Natural killer cell (primary cell): ENCODE measurements at regions not wholly inside any gene's neighbourhood (a gene's known extent, or its start where the extent isn't known, plus 50 kb on each side); places are given as distances from the start of the nearest gene placed in this dataset.
"Not testable (repeated sequence)": the region's sequence is repeated elsewhere in the genome, so short reads cannot be mapped to it uniquely, and the experiment has no call there.

Source experiments
- ATAC-seq, 3 donors: fragments of 150-1000 bp in 2 of 3; fragments of 200-7000 bp in 1 of 3; cut with Tn5 transposase; 1 replicate in 1 of 3; 2 replicates in 2 of 3; pipeline ENCODE4 v1.10.0; 2021; ENCODE audit warnings: mild to moderate bottlenecking in 2 of 3, moderate library complexity in 2 of 3
- DNase-seq, 2 donors: peaks; one replicate each; pipeline versions ENCODE4 v3.0.0 to v3.0.0-alpha.2; 2013 to 2021; ENCODE audit warnings: mixed read lengths in 1 of 2
- H3K27ac ChIP-seq: one replicate; pipeline ENCODE4 v1.5.1; 2013; ENCODE audit warnings: mild to moderate bottlenecking, low read length
- H3K27me3 ChIP-seq: one replicate; pipeline ENCODE4 v1.6.1; 2013; ENCODE audit warnings: low read length; ENCODE audit not compliant: control insufficient read depth, insufficient read depth
- H3K36me3 ChIP-seq: one replicate; pipeline ENCODE4 v1.6.1; 2013; ENCODE audit warnings: low read length; ENCODE audit not compliant: control insufficient read depth, insufficient read depth
- H3K4me1 ChIP-seq: one replicate; pipeline ENCODE4 v1.6.1; 2013; ENCODE audit warnings: low read length; ENCODE audit not compliant: control insufficient read depth, insufficient read depth
- H3K4me3 ChIP-seq: one replicate; pipeline ENCODE4 v1.5.1; 2013; ENCODE audit warnings: low read length
- H3K9me3 ChIP-seq: one replicate; pipeline ENCODE4 v1.6.1; 2013; ENCODE audit warnings: low read length; ENCODE audit not compliant: control insufficient read depth, insufficient read depth
- H3K27ac Mint-ChIP-seq, 2 donors: one replicate each; pipeline ENCODE4 v1.8.0; 2022; ENCODE audit warnings: mild to moderate bottlenecking in 2 of 2, mixed read lengths in 2 of 2, moderate library complexity in 1 of 2
- H3K27me3 Mint-ChIP-seq, 2 donors: one replicate each; pipeline ENCODE4 v1.8.0; 2022; ENCODE audit warnings: low read depth in 2 of 2, mixed read lengths in 2 of 2
- H3K36me3 Mint-ChIP-seq: one replicate; pipeline ENCODE4 v1.8.0; 2022; ENCODE audit warnings: mixed read lengths
- H3K4me1 Mint-ChIP-seq, 2 donors: one replicate each; pipeline ENCODE4 v1.8.0; 2022; ENCODE audit warnings: mixed read lengths in 2 of 2
- H3K4me3 Mint-ChIP-seq: one replicate; pipeline ENCODE4 v1.8.0; 2022; ENCODE audit warnings: mild to moderate bottlenecking, moderate library complexity, mixed read lengths
- H3K9me3 Mint-ChIP-seq, 2 donors: one replicate each; pipeline ENCODE4 v1.8.0; 2022; ENCODE audit warnings: mixed read lengths in 2 of 2
- CTCF ChIP-seq: fragments of 200-600 bp; IDR thresholded peaks from one replicate; pipeline ENCODE4 v1.8.0; 2022; ENCODE audit warnings: antibody characterized with exemption
- WGBS: methylation state at CpG from one replicate; pipeline ENCODE4 v1.1.7; 2013; ENCODE audit warnings: missing lambda C conversion rate; ENCODE audit not compliant: insufficient coverage; 5-methylcytosine and 5-hydroxymethylcytosine counted together
- intact Hi-C: fragments of 100-400 bp; cut with micrococcal nuclease; formaldehyde crosslinking; loops from one replicate; pipeline ENCODE4 v1.14.2; 2022

GRCh38 chr5:87132696-87133095 lies 135.0 kb upstream of the RASA1 start:
- DNase-seq (no peak), ATAC-seq (no peak)
- Histone ChIP-seq H3K27ac (no peak overlapping the region), H3K9me3 (no peaks in the 10 kb centered on the region), H3K27me3 (no peaks in the 10 kb centered on the region), H3K4me3 (no peak overlapping the region), H3K36me3 (no peaks in the 10 kb centered on the region), H3K4me1 (no peaks in the 10 kb centered on the region)
- intact Hi-C loops = no loop called here
- H3K9me3 Mint-ChIP-seq = no peaks in the 10 kb centered on the region
- H3K27ac Mint-ChIP-seq = no peak overlapping the region
- no peaks in the 10 kb centered on the region for H3K27me3 Mint-ChIP-seq
- no peaks in the 10 kb centered on the region for H3K36me3 Mint-ChIP-seq
- H3K4me3 Mint-ChIP-seq = no peak overlapping the region
- TF ChIP-seq CTCF = no peak
- peaks cover 12 to 16% of the 10 kb centered on the region in 2 donors for H3K4me1 Mint-ChIP-seq

DNA sequence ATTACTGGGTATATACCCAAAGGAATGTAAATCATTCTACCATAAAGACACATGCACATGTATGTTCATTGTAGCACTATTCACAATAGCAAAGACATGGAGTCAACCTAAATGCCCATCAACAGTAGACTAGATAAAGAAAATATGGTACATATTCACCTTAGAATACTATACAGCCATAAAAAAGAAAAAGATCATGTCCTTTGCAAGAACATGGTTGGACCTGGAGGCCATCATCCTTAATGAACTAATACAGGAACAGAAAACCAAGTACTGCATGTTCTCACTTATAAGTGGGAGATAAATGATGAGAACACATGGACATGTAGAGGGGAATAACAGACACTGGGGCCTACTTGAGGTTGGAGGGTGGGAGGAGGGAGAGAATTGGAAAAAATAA lies 133.2 kb upstream of the RASA1 start:
- H3K4me1 ChIP-seq, H3K9me3 Mint-ChIP-seq, H3K36me3 ChIP-seq, intact Hi-C loops, H3K36me3 Mint-ChIP-seq, H3K4me3 Mint-ChIP-seq, H3K4me1 Mint-ChIP-seq, H3K27ac ChIP-seq, H3K27ac Mint-ChIP-seq, H3K4me3 ChIP-seq, H3K27me3 ChIP-seq, H3K9me3 ChIP-seq, ATAC-seq, DNase-seq, H3K27me3 Mint-ChIP-seq: not testable (repeated sequence)

DNA sequence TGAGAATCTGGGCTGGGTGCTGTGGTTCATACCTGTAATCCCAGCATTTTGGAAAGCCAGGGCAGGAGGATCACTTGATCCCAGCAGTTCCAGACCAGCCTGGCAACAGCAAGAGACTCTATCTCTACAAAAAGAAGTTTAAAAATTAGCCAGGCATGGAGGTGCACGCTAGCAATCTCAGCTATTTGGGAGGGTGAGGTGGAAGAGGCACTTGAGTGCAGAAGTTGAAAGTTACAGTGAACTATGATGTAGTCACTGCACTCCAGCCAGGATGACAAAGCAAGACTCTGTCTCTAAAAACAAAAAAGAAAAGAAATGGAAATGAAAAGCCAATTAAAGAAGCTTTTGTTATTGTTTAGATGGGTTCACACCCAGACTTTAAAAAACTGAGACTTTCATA lies 131.6 kb upstream of the RASA1 start:
- Mint-ChIP-seq H3K36me3 (no peaks in the 10 kb centered on the region), H3K4me3 (no peak overlapping the region), H3K4me1 (peaks cover 0 to 9% of the 10 kb centered on the region in 2 donors), H3K9me3 (no peaks in the 10 kb centered on the region), H3K27me3 (no peaks in the 10 kb centered on the region), H3K27ac (no peak overlapping the region)
- Histone ChIP-seq H3K4me1 (no peaks in the 10 kb centered on the region), H3K36me3 (no peaks in the 10 kb centered on the region), H3K27ac (no peak overlapping the region), H3K27me3 (no peaks in the 10 kb centered on the region), H3K9me3 (no peaks in the 10 kb centered on the region), H3K4me3 (no peak overlapping the region)
- WGBS = 67% methylated on average over 1 of the region's 1 CpG
- no peak for TF ChIP-seq CTCF
- intact Hi-C loops = no loop called here
- ATAC-seq (no peak), DNase-seq (no peak)

DNA sequence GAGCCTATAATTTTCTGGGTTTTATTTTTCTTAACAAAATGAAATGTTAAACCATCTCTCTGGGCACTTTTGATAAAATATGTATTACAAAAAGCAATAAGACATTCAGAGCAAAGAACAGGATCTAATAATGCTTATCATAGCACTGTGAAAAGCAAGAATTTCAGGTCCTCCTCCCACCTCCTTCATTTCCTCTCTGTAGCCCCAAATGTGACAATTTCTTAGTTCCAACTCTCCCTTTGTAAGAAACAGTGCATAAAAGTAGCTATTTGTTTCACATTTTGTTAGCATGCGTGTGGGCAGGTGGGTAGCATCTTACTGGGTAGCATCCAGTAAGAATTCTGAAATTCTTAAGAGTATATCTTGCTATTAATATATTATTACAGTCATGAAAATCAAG lies 130.9 kb upstream of the RASA1 start:
- no peak overlapping the region for H3K4me3 ChIP-seq
- no peak for ATAC-seq
- intact Hi-C loops = no loop called here
- H3K27ac Mint-ChIP-seq = no peak overlapping the region
- H3K27me3 ChIP-seq = no peaks in the 10 kb centered on the region
- no CpG with 5 or more reads among the region's 1 CpG for WGBS
- H3K36me3 ChIP-seq = no peaks in the 10 kb centered on the region
- no peaks in the 10 kb centered on the region for H3K9me3 Mint-ChIP-seq
- no peaks in the 10 kb centered on the region for H3K36me3 Mint-ChIP-seq
- peaks cover 0 to 9% of the 10 kb centered on the region in 2 donors for H3K4me1 Mint-ChIP-seq
- H3K4me3 Mint-ChIP-seq = no peak overlapping the region
- no peak overlapping the region for H3K27ac ChIP-seq
- no peak for TF ChIP-seq CTCF
- no peak for DNase-seq
- no peaks in the 10 kb centered on the region for H3K9me3 ChIP-seq
- H3K4me1 ChIP-seq = no peaks in the 10 kb centered on the region
- no peaks in the 10 kb centered on the region for H3K27me3 Mint-ChIP-seq
